Endodermal cell (in vitro differentiated cells): ENCODE measurements at regions not wholly inside any gene's neighbourhood (a gene's known extent, or its start where the extent isn't known, plus 50 kb on each side); places are given as distances from the start of the nearest gene placed in this dataset.

ENCODE experiments used
- DNase-seq: peaks from one replicate; pipeline ENCODE4 v3.0.0-alpha.2; 2017
- H3K27ac ChIP-seq: 2 replicates; pipeline ENCODE4 v1.5.1; 2013; ENCODE audit warnings: mild to moderate bottlenecking, low read depth, low read length, moderate library complexity
- H3K27me3 ChIP-seq: 2 replicates; pipeline ENCODE4 v1.6.1; 2013; ENCODE audit warnings: mild to moderate bottlenecking, low read length, moderate library complexity; ENCODE audit not compliant: insufficient read depth, control insufficient read depth, poor library complexity, severe bottlenecking
- H3K36me3 ChIP-seq: 2 replicates; pipeline ENCODE4 v1.7.0; 2013; ENCODE audit warnings: mild to moderate bottlenecking, low read length, moderate library complexity; ENCODE audit not compliant: control insufficient read depth, insufficient read depth
- H3K4me1 ChIP-seq: one replicate; pipeline ENCODE4 v1.7.0; 2013; ENCODE audit warnings: low read length; ENCODE audit not compliant: control insufficient read depth, insufficient read depth
- H3K4me3 ChIP-seq: 2 replicates; pipeline ENCODE4 v1.5.1; 2013; ENCODE audit warnings: mild to moderate bottlenecking, low read length, moderate library complexity
- H3K9ac ChIP-seq: 2 replicates; pipeline ENCODE4 v1.6.1; 2013; ENCODE audit warnings: mild to moderate bottlenecking, low read length, moderate library complexity; ENCODE audit not compliant: poor library complexity, severe bottlenecking; ENCODE audit errors: extremely low read depth
- H3K9me3 ChIP-seq: 2 replicates; pipeline ENCODE4 v1.6.1; 2013; ENCODE audit warnings: mild to moderate bottlenecking, low read length, moderate library complexity; ENCODE audit not compliant: control insufficient read depth
- H3K27ac Mint-ChIP-seq: 2 replicates; pipeline ENCODE4 v1.8.0; 2020; ENCODE audit warnings: mixed read lengths
- H3K27me3 Mint-ChIP-seq: 2 replicates; pipeline ENCODE4 v1.8.0; 2021; ENCODE audit warnings: mild to moderate bottlenecking, mixed read lengths; ENCODE audit not compliant: insufficient read depth
- H3K36me3 Mint-ChIP-seq: 2 replicates; pipeline ENCODE4 v1.8.0; 2020; ENCODE audit warnings: low read depth, mixed read lengths
- H3K4me1 Mint-ChIP-seq: 2 replicates; pipeline ENCODE4 v1.8.0; 2020; ENCODE audit warnings: mixed read lengths
- H3K4me3 Mint-ChIP-seq: 2 replicates; pipeline ENCODE4 v1.8.0; 2020; ENCODE audit warnings: mild to moderate bottlenecking, moderate library complexity, mixed read lengths
- H3K9me3 Mint-ChIP-seq: 2 replicates; pipeline ENCODE4 v1.8.0; 2020; ENCODE audit warnings: mild to moderate bottlenecking, mixed read lengths
- CTCF ChIP-seq: fragments of 200-600 bp; sonication (generic); conservative IDR thresholded peaks from 2 replicates; pipeline ENCODE4 v1.5.0; 2021; ENCODE audit warnings: antibody characterized with exemption, mild to moderate bottlenecking
- WGBS, 2 experiments: methylation state at CpG; one replicate each; pipeline versions ENCODE4 v1.1.5 to v1.1.7; 2013; ENCODE audit warnings: missing lambda C conversion rate in 2 of 2, mixed read lengths in 1 of 2; ENCODE audit not compliant: insufficient coverage in 1 of 2, insufficient read length in 1 of 2; 5-methylcytosine and 5-hydroxymethylcytosine counted together

DNA sequence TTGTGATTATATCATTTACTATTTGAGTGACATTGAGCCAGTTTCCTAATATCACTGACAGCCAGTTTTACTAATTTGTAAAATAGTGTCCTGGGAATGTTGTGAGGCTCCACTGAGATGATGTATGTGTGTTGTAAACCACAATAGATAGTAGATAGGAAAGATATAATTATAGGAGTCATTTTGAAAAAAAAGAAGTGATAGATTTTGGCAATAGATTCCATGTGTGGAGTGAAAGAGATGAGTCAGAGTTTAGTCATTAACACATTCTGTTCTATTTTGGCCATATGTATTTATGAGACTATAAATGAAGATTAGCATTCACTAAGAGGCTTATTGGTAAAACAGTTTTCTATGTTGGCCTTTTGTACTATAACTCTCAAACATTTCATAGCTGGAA, 388.2 kb downstream of the FAM170A start:
- H3K27ac ChIP-seq, result no peak overlapping the region
- H3K27me3 ChIP-seq, result no peaks in the 10 kb centered on the region
- peaks cover 2% of the 10 kb centered on the region for H3K9me3 Mint-ChIP-seq
- peaks cover 17% of the 10 kb centered on the region for H3K4me1 Mint-ChIP-seq
- H3K36me3 ChIP-seq, result no peaks in the 10 kb centered on the region
- H3K4me1 ChIP-seq, result peaks cover 6% of the 10 kb centered on the region
- no peak for TF ChIP-seq CTCF
- DNase-seq, result no peak
- H3K9ac ChIP-seq, result no peak overlapping the region
- H3K4me3 ChIP-seq, result no peak overlapping the region
- no peak overlapping the region for H3K27ac Mint-ChIP-seq
- no peak overlapping the region for H3K4me3 Mint-ChIP-seq
- H3K9me3 ChIP-seq, result no peaks in the 10 kb centered on the region
- no peaks in the 10 kb centered on the region for H3K36me3 Mint-ChIP-seq
- no peaks in the 10 kb centered on the region for H3K27me3 Mint-ChIP-seq

- Mint-ChIP-seq H3K27ac (no peak overlapping the region), H3K4me1 (peaks cover 2% of the 10 kb centered on the region), H3K9me3 (no peaks in the 10 kb centered on the region), H3K27me3 (no peaks in the 10 kb centered on the region), H3K4me3 (no peak overlapping the region), H3K36me3 (no peaks in the 10 kb centered on the region)
- no peak overlapping the region for H3K27ac ChIP-seq
- H3K9ac ChIP-seq, result no peak overlapping the region
- TF ChIP-seq CTCF, result no peak
- no peaks in the 10 kb centered on the region for H3K27me3 ChIP-seq
- no peaks in the 10 kb centered on the region for H3K36me3 ChIP-seq
- no peak overlapping the region for H3K4me3 ChIP-seq
- no peak for DNase-seq
- H3K9me3 ChIP-seq, result no peaks in the 10 kb centered on the region
- H3K4me1 ChIP-seq, result no peaks in the 10 kb centered on the region
Observed at GRCh38 chr5:120035181-120035580, 405.8 kb downstream of the FAM170A start.

DNA sequence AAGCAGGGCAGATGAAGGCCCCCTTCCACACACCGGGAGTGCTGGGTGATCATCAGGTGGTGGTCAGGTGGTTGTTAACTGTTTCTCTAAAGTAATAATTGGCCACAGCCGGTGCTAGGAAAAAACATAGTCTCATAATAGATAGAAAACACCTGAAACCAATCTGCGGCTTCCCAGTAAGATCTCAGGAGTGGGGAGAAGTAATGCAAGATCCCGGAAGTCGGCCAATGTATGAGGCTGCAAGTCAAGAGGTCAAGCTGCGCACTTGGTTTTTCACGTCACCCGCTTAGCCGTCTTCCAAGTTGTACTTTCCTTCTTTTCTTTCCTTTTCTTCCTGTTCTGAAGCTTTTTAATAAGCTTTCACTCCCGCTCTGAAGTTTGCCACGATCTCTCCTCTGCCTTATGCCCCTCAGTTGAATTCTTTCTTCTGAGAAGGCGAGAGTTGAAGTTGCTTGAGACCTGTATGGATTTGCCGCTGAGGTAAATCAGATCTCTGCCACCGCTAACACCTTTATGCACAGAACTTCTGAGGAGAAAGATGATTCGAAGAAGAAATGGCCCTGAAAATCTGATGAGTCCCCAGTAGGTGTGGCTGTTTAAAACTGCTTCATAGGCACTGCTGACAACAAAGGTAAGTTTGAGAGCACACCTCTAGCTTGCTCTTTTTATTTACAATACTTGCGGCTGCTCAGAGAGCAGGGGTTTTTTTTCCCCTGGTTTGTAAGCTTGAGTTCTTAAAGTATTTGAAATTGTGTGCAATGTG, 406.6 kb downstream of the FAM170A start:
- Mint-ChIP-seq H3K27ac (no peak overlapping the region), H3K4me1 (no peaks in the 10 kb centered on the region), H3K36me3 (no peaks in the 10 kb centered on the region), H3K9me3 (no peaks in the 10 kb centered on the region), H3K27me3 (no peaks in the 10 kb centered on the region), H3K4me3 (no peak overlapping the region)
- H3K36me3 ChIP-seq, result no peaks in the 10 kb centered on the region
- H3K27ac ChIP-seq, result no peak overlapping the region
- H3K9ac ChIP-seq, result no peak overlapping the region
- no peaks in the 10 kb centered on the region for H3K4me1 ChIP-seq
- no peak overlapping the region for H3K4me3 ChIP-seq
- no peaks in the 10 kb centered on the region for H3K27me3 ChIP-seq
- no peaks in the 10 kb centered on the region for H3K9me3 ChIP-seq
- no peak for DNase-seq
- TF ChIP-seq CTCF, result no peak
- 93 to 97% methylated on average over 10 to 16 of the region's 16 CpGs for WGBS, 2 experiments
